H9 (cell line): ENCODE measurements at regions not wholly inside any gene's neighbourhood (a gene's known extent, or its start where the extent isn't known, plus 50 kb on each side); places are given as distances from the start of the nearest gene placed in this dataset.

Experiments used
- DNase-seq: peaks from one replicate; pipeline ENCODE4 v3.0.0-alpha.2; 2017
- H2AFZ ChIP-seq: one replicate; pipeline ENCODE4 v1.6.1; 2013; ENCODE audit warnings: mild to moderate bottlenecking, low read length, control low read depth, moderate library complexity
- H2AK5ac ChIP-seq: 2 replicates; pipeline ENCODE4 v1.6.1; 2013; ENCODE audit warnings: low read length, control low read depth, mixed read lengths; ENCODE audit not compliant: insufficient read length
- H2BK120ac ChIP-seq: one replicate; pipeline ENCODE4 v1.6.1; 2013; ENCODE audit warnings: low read depth, mild to moderate bottlenecking, low read length, control low read depth, inconsistent platforms; ENCODE audit not compliant: poor library complexity, severe bottlenecking
- H2BK12ac ChIP-seq: 2 replicates; pipeline ENCODE4 v1.6.1; 2013; ENCODE audit warnings: low read length, control low read depth, mixed read lengths, low read depth; ENCODE audit not compliant: insufficient read length
- H2BK15ac ChIP-seq: 2 replicates; pipeline ENCODE4 v1.6.1; 2013; ENCODE audit warnings: low read depth, low read length, control low read depth
- H2BK20ac ChIP-seq: one replicate; pipeline ENCODE4 v1.6.1; 2013; ENCODE audit warnings: low read depth, mild to moderate bottlenecking, low read length, control low read depth, inconsistent platforms; ENCODE audit not compliant: poor library complexity, severe bottlenecking
- H2BK5ac ChIP-seq: 2 replicates; pipeline ENCODE4 v1.6.1; 2013; ENCODE audit warnings: low read length, control low read depth, mixed read lengths; ENCODE audit not compliant: insufficient read length
- H3K14ac ChIP-seq: 2 replicates; pipeline ENCODE4 v1.6.1; 2013; ENCODE audit warnings: low read length, control low read depth; ENCODE audit not compliant: insufficient read depth
- H3K18ac ChIP-seq: 2 replicates; pipeline ENCODE4 v1.6.1; 2013; ENCODE audit warnings: low read depth, mild to moderate bottlenecking, mixed read lengths, low read length, control low read depth; ENCODE audit not compliant: insufficient read length
- H3K23ac ChIP-seq: 2 replicates; pipeline ENCODE4 v1.6.1; 2013; ENCODE audit warnings: low read length, control low read depth, mixed read lengths, low read depth; ENCODE audit not compliant: insufficient read length
- H3K23me2 ChIP-seq: 2 replicates; pipeline ENCODE4 v1.6.1; 2013; ENCODE audit warnings: low read depth, mild to moderate bottlenecking, mixed read lengths, low read length, control low read depth; ENCODE audit not compliant: insufficient read length, poor library complexity, severe bottlenecking
- H3K27ac ChIP-seq: 2 replicates; pipeline ENCODE4 v1.5.1; 2013; ENCODE audit warnings: low read length, control low read depth, mixed read lengths, low read depth; ENCODE audit not compliant: insufficient read length
- H3K27me3 ChIP-seq: 2 replicates; pipeline ENCODE4 v1.6.1; 2013; ENCODE audit warnings: low read length, control low read depth, inconsistent platforms; ENCODE audit not compliant: insufficient read depth
- H3K4ac ChIP-seq: 2 replicates; pipeline ENCODE4 v1.6.1; 2013; ENCODE audit warnings: low read depth, mild to moderate bottlenecking, control low read depth, inconsistent platforms, low read length, moderate library complexity
- H3K4me1 ChIP-seq: 2 replicates; pipeline ENCODE4 v1.6.1; 2013; ENCODE audit warnings: low read length, control low read depth, inconsistent platforms; ENCODE audit not compliant: insufficient read depth
- H3K4me2 ChIP-seq: 2 replicates; pipeline ENCODE4 v1.6.1; 2013; ENCODE audit warnings: low read length, control low read depth, mixed read lengths; ENCODE audit not compliant: insufficient read length, insufficient read depth
- H3K56ac ChIP-seq: 2 replicates; pipeline ENCODE4 v1.6.1; 2013; ENCODE audit warnings: low read depth, mild to moderate bottlenecking, mixed read lengths, low read length, control low read depth; ENCODE audit not compliant: insufficient read length
- H3K79me1 ChIP-seq: 2 replicates; pipeline ENCODE4 v1.6.1; 2013; ENCODE audit warnings: low read depth, mild to moderate bottlenecking, moderate library complexity, low read length, control low read depth, inconsistent platforms; ENCODE audit not compliant: insufficient read depth, poor library complexity, severe bottlenecking
- H3K79me2 ChIP-seq: 2 replicates; pipeline ENCODE4 v1.6.1; 2013; ENCODE audit warnings: low read length, control low read depth, inconsistent platforms; ENCODE audit not compliant: insufficient read depth
- H3K9ac ChIP-seq: 2 replicates; pipeline ENCODE4 v1.6.1; 2013; ENCODE audit warnings: low read length, control low read depth, mixed read lengths; ENCODE audit not compliant: insufficient read length; ENCODE audit errors: extremely low read depth
- H3K9me3 ChIP-seq: one replicate; pipeline ENCODE4 v1.6.1; 2013; ENCODE audit warnings: low read depth, low read length, inconsistent platforms; ENCODE audit not compliant: control insufficient read depth
- H3T11ph ChIP-seq: one replicate; pipeline ENCODE4 v1.6.1; 2013; ENCODE audit warnings: mild to moderate bottlenecking, low read length, control low read depth, inconsistent platforms
- H4K20me1 ChIP-seq: one replicate; pipeline ENCODE4 v1.6.1; 2013; ENCODE audit not compliant: control insufficient read depth, insufficient read length, insufficient read depth
- H4K5ac ChIP-seq: 2 replicates; pipeline ENCODE4 v1.6.1; 2013; ENCODE audit warnings: low read depth, mild to moderate bottlenecking, mixed read lengths, low read length, control low read depth; ENCODE audit not compliant: insufficient read length
- H4K8ac ChIP-seq: replicated peaks from 2 replicates; pipeline ENCODE4 v1.6.1; 2013; ENCODE audit warnings: low read length, control low read depth, mixed read lengths, low read depth; ENCODE audit not compliant: insufficient read length
- H4K91ac ChIP-seq: 2 replicates; pipeline ENCODE4 v1.6.1; 2013; ENCODE audit warnings: low read depth, mild to moderate bottlenecking, moderate library complexity, mixed read lengths, low read length, control low read depth; ENCODE audit not compliant: insufficient read length
- H3K27ac Mint-ChIP-seq, 3 experiments: 2 replicates in 2 of 3; 3 replicates in 1 of 3; pipeline ENCODE4 v1.8.0; 2020 to 2021; ENCODE audit warnings: mixed read lengths in 3 of 3, mild to moderate bottlenecking in 1 of 3, moderate library complexity in 1 of 3
- H3K27me3 Mint-ChIP-seq: 2 replicates; pipeline ENCODE4 v1.8.0; 2021; ENCODE audit warnings: low read depth, mild to moderate bottlenecking, moderate library complexity, mixed read lengths
- H3K36me3 Mint-ChIP-seq, 3 experiments: 2 replicates in 2 of 3; 3 replicates in 1 of 3; pipeline ENCODE4 v1.8.0; 2020 to 2021; ENCODE audit warnings: low read depth in 3 of 3, mixed read lengths in 3 of 3; ENCODE audit not compliant: insufficient read depth in 1 of 3
- H3K4me1 Mint-ChIP-seq, 2 experiments: 2 replicates each; pipeline ENCODE4 v1.8.0; 2020; ENCODE audit warnings: mixed read lengths in 2 of 2
- H3K4me3 Mint-ChIP-seq, 2 experiments: 2 replicates in 1 of 2; 3 replicates in 1 of 2; pipeline ENCODE4 v1.8.0; 2020 to 2021; ENCODE audit warnings: mild to moderate bottlenecking in 2 of 2, mixed read lengths in 2 of 2, moderate library complexity in 1 of 2
- H3K9me3 Mint-ChIP-seq, 2 experiments: 2 replicates in 1 of 2; 3 replicates in 1 of 2; pipeline ENCODE4 v1.8.0; 2020; ENCODE audit warnings: mild to moderate bottlenecking in 2 of 2, mixed read lengths in 2 of 2, moderate library complexity in 1 of 2
- WGBS: extraction: QIAGEN DNeasy Blood & Tissue Kit; methylation state at CpG from one replicate; pipeline ENCODE4 v1.1.7; 2013; ENCODE audit warnings: missing lambda C conversion rate, low lambda C conversion rate, mixed read lengths; ENCODE audit not compliant: insufficient read length; ENCODE audit errors: extremely low coverage; 5-methylcytosine and 5-hydroxymethylcytosine counted together
- TF ChIP-seq, protein P1 (sequence below): fragments of 200-600 bp; sonication (generic); conservative IDR thresholded peaks from 3 replicates; pipeline ENCODE4 v1.8.0; 2021; ENCODE audit warnings: antibody characterized with exemption, mild to moderate bottlenecking

DNA sequence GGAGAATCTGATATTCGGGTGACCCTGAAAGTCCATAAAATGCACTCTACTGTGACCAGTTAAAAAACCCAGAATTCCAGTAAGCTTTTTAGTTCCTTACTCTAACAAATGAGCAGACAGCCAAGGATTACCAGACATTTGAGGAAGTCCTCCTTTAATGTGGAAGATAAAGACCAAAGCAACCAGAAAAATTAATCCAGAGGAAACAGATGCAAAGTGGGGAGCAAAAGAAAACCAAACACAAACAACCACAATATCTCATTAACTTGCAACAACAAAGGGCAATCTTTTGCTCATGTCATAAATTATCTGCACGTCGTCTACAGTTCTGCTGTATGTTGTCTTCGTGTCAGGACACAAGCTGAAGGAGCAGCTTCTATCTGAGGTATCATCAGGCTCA, 164.4 kb downstream of the PJA1 start:
- H3K27ac Mint-ChIP-seq, result no peak overlapping the region
- no peak overlapping the region for H4K8ac ChIP-seq
- no CpG with 5 or more reads among the region's 4 CpGs for WGBS

More for the DNA sequence above, 164.4 kb downstream of the PJA1 start:
- Histone ChIP-seq H4K5ac (no peak overlapping the region), H3K79me2 (no peaks in the 10 kb centered on the region), H3K18ac (no peak overlapping the region), H3K27ac (no peak overlapping the region), H3K4ac (no peak overlapping the region), H3K23me2 (no peaks in the 10 kb centered on the region), H3K9ac (no peak overlapping the region), H2AK5ac (no peak overlapping the region), H2BK20ac (no peak overlapping the region), H2BK120ac (no peak overlapping the region), H3T11ph (no peak overlapping the region), H3K27me3 (no peaks in the 10 kb centered on the region), H2BK12ac (no peak overlapping the region), H3K4me2 (no peak overlapping the region), H3K14ac (no peak overlapping the region), H3K23ac (no peak overlapping the region), H4K20me1 (no peaks in the 10 kb centered on the region), H2BK5ac (no peak overlapping the region), H3K4me1 (no peaks in the 10 kb centered on the region), H3K56ac (no peak overlapping the region), H3K79me1 (no peaks in the 10 kb centered on the region), H2AFZ (no peak overlapping the region), H4K91ac (no peak overlapping the region), H2BK15ac (no peak overlapping the region), H3K9me3 (no peaks in the 10 kb centered on the region)
- no peak overlapping the region for H3K4me3 Mint-ChIP-seq
- H3K27me3 Mint-ChIP-seq, result peaks cover 6% of the 10 kb centered on the region
- no peaks in the 10 kb centered on the region; a peak in 1 of 7 replicates for H3K36me3 Mint-ChIP-seq
- no peaks in the 10 kb centered on the region for H3K4me1 Mint-ChIP-seq
- DNase-seq, result no peak
- TF ChIP-seq, protein P1, sequence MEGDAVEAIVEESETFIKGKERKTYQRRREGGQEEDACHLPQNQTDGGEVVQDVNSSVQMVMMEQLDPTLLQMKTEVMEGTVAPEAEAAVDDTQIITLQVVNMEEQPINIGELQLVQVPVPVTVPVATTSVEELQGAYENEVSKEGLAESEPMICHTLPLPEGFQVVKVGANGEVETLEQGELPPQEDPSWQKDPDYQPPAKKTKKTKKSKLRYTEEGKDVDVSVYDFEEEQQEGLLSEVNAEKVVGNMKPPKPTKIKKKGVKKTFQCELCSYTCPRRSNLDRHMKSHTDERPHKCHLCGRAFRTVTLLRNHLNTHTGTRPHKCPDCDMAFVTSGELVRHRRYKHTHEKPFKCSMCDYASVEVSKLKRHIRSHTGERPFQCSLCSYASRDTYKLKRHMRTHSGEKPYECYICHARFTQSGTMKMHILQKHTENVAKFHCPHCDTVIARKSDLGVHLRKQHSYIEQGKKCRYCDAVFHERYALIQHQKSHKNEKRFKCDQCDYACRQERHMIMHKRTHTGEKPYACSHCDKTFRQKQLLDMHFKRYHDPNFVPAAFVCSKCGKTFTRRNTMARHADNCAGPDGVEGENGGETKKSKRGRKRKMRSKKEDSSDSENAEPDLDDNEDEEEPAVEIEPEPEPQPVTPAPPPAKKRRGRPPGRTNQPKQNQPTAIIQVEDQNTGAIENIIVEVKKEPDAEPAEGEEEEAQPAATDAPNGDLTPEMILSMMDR, result no peak
- peaks cover 48 to 57% of the 10 kb centered on the region in 2 experiments for H3K9me3 Mint-ChIP-seq
